ENCODE measurements at regions not wholly inside any gene's neighbourhood (a gene's known extent, or its start where the extent isn't known, plus 50 kb on each side); places are given as distances from the start of the nearest gene placed in this dataset.

- no peak for TF ChIP-seq SRF (IDR thresholded peaks at IDR 0.05; ENCODE audit: low read depth in 2 of 2, low read length in 2 of 2)
- TF ChIP-seq DPF2 (IDR thresholded peaks at IDR 0.05): no peak
Measured at GRCh38 chr2:194424683-194425209, 1232.3 kb upstream of the SLC39A10 start (continued).

- Histone ChIP-seq H4K20me1 (ENCODE audit: control insufficient read depth, insufficient read depth) (no peaks in the 10 kb centered on the region), H3K36me3 (ENCODE audit: control insufficient read depth in 2 of 2, insufficient read depth in 2 of 2, low read length in 1 of 2) (no peaks in the 10 kb centered on the region), H3K4me3 (no peak overlapping the region), H2AFZ (ENCODE audit: control insufficient read depth, low read depth, low read length) (no peak overlapping the region), H3K4me2 (ENCODE audit: control insufficient read depth, insufficient read depth) (no peak overlapping the region), H3K9me3 (replicated peaks; ENCODE audit: control insufficient read depth, insufficient read depth, low read length) (no peaks in the 10 kb centered on the region), H3K27me3 (replicated peaks in 1 of 2; ENCODE audit: control insufficient read depth in 2 of 2, insufficient read depth in 2 of 2, low read length in 1 of 2) (no peaks in the 10 kb centered on the region), H3K27ac (ENCODE audit: control insufficient read depth, insufficient read depth) (no peak overlapping the region), H3K9ac (ENCODE audit: control insufficient read depth, insufficient read depth, low read length) (no peak overlapping the region), H3K4me1 (ENCODE audit: control insufficient read depth, insufficient read depth, low read length) (no peaks in the 10 kb centered on the region), H3K79me2 (ENCODE audit: control insufficient read depth, insufficient read depth, low read length) (no peaks in the 10 kb centered on the region)
- TF ChIP-seq RBBP5 (conservative IDR thresholded peaks at IDR 0.05): no peak
- TF ChIP-seq SIX5 (IDR thresholded peaks at IDR 0.05; ENCODE audit: low read depth, low read length, severe bottlenecking): no peak
- TF ChIP-seq ESRRA (IDR thresholded peaks at IDR 0.05; ENCODE audit: low read length): no peak
- no peak for TF ChIP-seq SPI1 (IDR thresholded peaks at IDR 0.05; ENCODE audit: borderline replicate concordance, insufficient read depth, low read depth, low read length)
- no peak for TF ChIP-seq RB1 (IDR thresholded peaks at IDR 0.05; ENCODE audit: borderline replicate concordance)
- TF ChIP-seq CBFB (IDR thresholded peaks at IDR 0.05; ENCODE audit: low read depth): no peak
- no TSS peak for BruUV-seq (replicated peaks)
- in situ Hi-C loops (cut with MboI) (no loop called here), intact Hi-C loops (cut with micrococcal nuclease; ENCODE audit: unreplicated experiment) (no loop called here)
- ChIA-PET RAD21 (ENCODE audit: unreplicated experiment) (no interaction called here), POLR2A (no interaction called here), CTCF (interaction anchor here (1.0 kb wide), 1 partner anchor 11 kb away, joined by 3 read pairs; no protein-coding TSS in a partner anchor), SMC1A (ENCODE audit: uncharacterized antibody, unreplicated experiment) (no interaction called here)
- FAIRE-seq: no peak
- 2% methylated on average over 3 of the region's 3 CpGs for WGBS (ENCODE audit: insufficient coverage, insufficient replicate concordance, low lambda C conversion rate, missing lambda C conversion rate)
- no peak for ATAC-seq
- no peak for DNase-seq (ENCODE audit: low read depth, low spot score)
Measured at GRCh38 chr2:194411221-194411620, 1245.8 kb upstream of the SLC39A10 start.

- H3K4me1 ChIP-seq (ENCODE audit: control insufficient read depth, insufficient read depth, low read length): no peaks in the 10 kb centered on the region
- H3K36me3 ChIP-seq (ENCODE audit: control insufficient read depth in 2 of 2, insufficient read depth in 2 of 2, low read length in 1 of 2): no peaks in the 10 kb centered on the region
- no peaks in the 10 kb centered on the region for H3K9me3 ChIP-seq (replicated peaks; ENCODE audit: control insufficient read depth, insufficient read depth, low read length)
- H3K4me2 ChIP-seq (ENCODE audit: control insufficient read depth, insufficient read depth): no peak overlapping the region
- no peak for ATAC-seq
- H3K27ac ChIP-seq (ENCODE audit: control insufficient read depth, insufficient read depth): no peak overlapping the region
- H4K20me1 ChIP-seq (ENCODE audit: control insufficient read depth, insufficient read depth): no peaks in the 10 kb centered on the region
- ChIA-PET POLR2A (no interaction called here), CTCF (no interaction called here), SMC1A (ENCODE audit: uncharacterized antibody, unreplicated experiment) (no interaction called here), RAD21 (ENCODE audit: unreplicated experiment) (no interaction called here)
- BruUV-seq (replicated peaks): no TSS peak
- DNase-seq (ENCODE audit: low read depth, low spot score): no peak
- no peak overlapping the region for H3K9ac ChIP-seq (ENCODE audit: control insufficient read depth, insufficient read depth, low read length)
- H3K79me2 ChIP-seq (ENCODE audit: control insufficient read depth, insufficient read depth, low read length): no peaks in the 10 kb centered on the region
- intact Hi-C loops (cut with micrococcal nuclease; ENCODE audit: unreplicated experiment): no loop called here
- H3K27me3 ChIP-seq (replicated peaks in 1 of 2; ENCODE audit: control insufficient read depth in 2 of 2, insufficient read depth in 2 of 2, low read length in 1 of 2): no peaks in the 10 kb centered on the region
- WGBS (ENCODE audit: insufficient coverage, insufficient replicate concordance, low lambda C conversion rate, missing lambda C conversion rate): 10% methylated on average over 3 of the region's 3 CpGs
- no peak overlapping the region for H3K4me3 ChIP-seq
- in situ Hi-C loops (cut with MboI): no loop called here
- no peak for FAIRE-seq
- H2AFZ ChIP-seq (ENCODE audit: control insufficient read depth, low read depth, low read length): no peak overlapping the region
- TF ChIP-seq BCL11A (IDR thresholded peaks at IDR 0.05; ENCODE audit: low read depth, low read length): no peak
- TF ChIP-seq YY1 (IDR thresholded peaks at IDR 0.05; ENCODE audit: low read depth, low read length): no peak
- TF ChIP-seq EED (IDR thresholded peaks at IDR 0.05; ENCODE audit: low read depth): no peak
- TF ChIP-seq RELB (IDR thresholded peaks at IDR 0.05; ENCODE audit: low read depth): no peak
- TF ChIP-seq WRNIP1 (IDR thresholded peaks at IDR 0.05; ENCODE audit: borderline replicate concordance, low read depth, low read length): no peak
Measured at GRCh38 chr2:194395818-194396217, 1261.2 kb upstream of the SLC39A10 start.

All from GM12878 (cell line).